ENCODE measurements at regions not wholly inside any gene's neighbourhood (a gene's known extent, or its start where the extent isn't known, plus 50 kb on each side); places are given as distances from the start of the nearest gene placed in this dataset.

- no peak for TF ChIP-seq CTCF (IDR thresholded peaks at IDR 0.05; ENCODE audit: low read depth, low read length)
- TF ChIP-seq POLR2A (IDR thresholded peaks at IDR 0.05; ENCODE audit: extremely low read depth, insufficient read length), result no peak
Measured at GRCh38 chr21:19266636-19267035, 863.1 kb upstream of the TMPRSS15 start.
